Right kidney (tissue), 1 donor: ENCODE measurements at regions not wholly inside any gene's neighbourhood (a gene's known extent, or its start where the extent isn't known, plus 50 kb on each side); places are given as distances from the start of the nearest gene placed in this dataset.

Experiments used
- DNase-seq: peaks from one replicate; pipeline ENCODE4 v3.0.0-alpha.2; 2016

GRCh38 chr2:204331180-204331579 lies 214.1 kb upstream of the PARD3B start:
- no peak for DNase-seq

GRCh38 chr2:204331988-204332387 lies 213.3 kb upstream of the PARD3B start:
- no peak for DNase-seq

- DNase-seq: no peak
Observed at GRCh38 chr2:204332706-204333105, 212.6 kb upstream of the PARD3B start.

- DNase-seq: no peak
Observed at GRCh38 chr2:204333861-204334260, 211.4 kb upstream of the PARD3B start.

GRCh38 chr2:204335451-204336058 lies 209.7 kb upstream of the PARD3B start:
- no peak for DNase-seq

GRCh38 chr2:204336153-204336744 lies 209.0 kb upstream of the PARD3B start:
- no peak for DNase-seq

GRCh38 chr2:204337638-204338037 lies 207.6 kb upstream of the PARD3B start:
- no peak for DNase-seq

- no peak for DNase-seq
Observed at GRCh38 chr2:204339212-204339715, 206.0 kb upstream of the PARD3B start.

- no peak for DNase-seq
Observed at GRCh38 chr2:204340511-204340910, 204.8 kb upstream of the PARD3B start.

GRCh38 chr2:204341887-204342276 lies 203.4 kb upstream of the PARD3B start:
- no peak for DNase-seq

GRCh38 chr2:204343685-204344084 lies 201.6 kb upstream of the PARD3B start:
- no peak for DNase-seq

GRCh38 chr2:204344119-204344518 lies 201.2 kb upstream of the PARD3B start:
- no peak for DNase-seq

- no peak for DNase-seq
Observed at GRCh38 chr2:204346906-204347305, 198.4 kb upstream of the PARD3B start.

- DNase-seq: no peak
Observed at GRCh38 chr2:204353823-204354222, 191.5 kb upstream of the PARD3B start.

- DNase-seq: no peak
Observed at GRCh38 chr2:204354442-204354856, 190.8 kb upstream of the PARD3B start.

GRCh38 chr2:204355688-204356087 lies 189.6 kb upstream of the PARD3B start:
- no peak for DNase-seq

GRCh38 chr2:204356151-204356641 lies 189.1 kb upstream of the PARD3B start:
- DNase-seq: no peak

GRCh38 chr2:204357286-204357685 lies 188.0 kb upstream of the PARD3B start:
- DNase-seq: peak; percentile 54

GRCh38 chr2:204359076-204359475 lies 186.2 kb upstream of the PARD3B start:
- DNase-seq: no peak

- DNase-seq: no peak
Observed at GRCh38 chr2:204360218-204361007, 184.9 kb upstream of the PARD3B start.

- no peak for DNase-seq
Observed at GRCh38 chr2:204361738-204362137, 183.5 kb upstream of the PARD3B start.

- no peak for DNase-seq
Observed at GRCh38 chr2:204362581-204362980, 182.7 kb upstream of the PARD3B start.

GRCh38 chr2:204363513-204363912 lies 181.8 kb upstream of the PARD3B start:
- DNase-seq: no peak
